GM19328 (cell line): ENCODE measurements at regions not wholly inside any gene's neighbourhood (a gene's known extent, or its start where the extent isn't known, plus 50 kb on each side); places are given as distances from the start of the nearest gene placed in this dataset.
"Not testable (repeated sequence)": the region's sequence is repeated elsewhere in the genome, so short reads cannot be mapped to it uniquely, and the experiment has no call there.

Experiments used
- ATAC-seq: cut with Tn5 transposase; IDR thresholded peaks from one replicate; pipeline ENCODE4 v1.9.1; 2021; ENCODE audit warnings: mild to moderate bottlenecking, moderate library complexity; ENCODE audit not compliant: unreplicated experiment

GRCh38 chrX:7409866-7410265 lies 261.9 kb upstream of the PUDP start:
- ATAC-seq, result no peak

DNA sequence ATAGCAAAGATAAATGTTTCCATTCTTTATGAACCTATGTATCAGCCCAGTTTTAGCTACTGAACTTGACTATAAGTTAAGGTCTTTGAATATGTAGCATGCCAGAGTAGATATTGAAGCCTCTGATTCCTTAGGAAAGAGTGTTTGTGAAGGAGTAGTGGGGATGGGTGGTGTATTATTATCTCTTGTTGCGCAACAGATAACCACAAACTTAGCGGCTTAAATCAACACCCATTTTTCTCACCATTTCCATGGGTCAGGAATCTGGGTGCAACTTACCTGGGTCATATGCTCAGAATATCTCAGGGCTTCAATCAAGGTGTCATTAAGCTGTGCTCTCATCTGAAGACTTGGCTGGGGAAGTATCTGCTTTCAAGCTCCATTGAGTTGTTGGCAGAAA lies 251.4 kb upstream of the PUDP start:
- no peak for ATAC-seq

GRCh38 chrX:7390441-7390840 lies 242.5 kb upstream of the PUDP start:
- no peak for ATAC-seq

DNA sequence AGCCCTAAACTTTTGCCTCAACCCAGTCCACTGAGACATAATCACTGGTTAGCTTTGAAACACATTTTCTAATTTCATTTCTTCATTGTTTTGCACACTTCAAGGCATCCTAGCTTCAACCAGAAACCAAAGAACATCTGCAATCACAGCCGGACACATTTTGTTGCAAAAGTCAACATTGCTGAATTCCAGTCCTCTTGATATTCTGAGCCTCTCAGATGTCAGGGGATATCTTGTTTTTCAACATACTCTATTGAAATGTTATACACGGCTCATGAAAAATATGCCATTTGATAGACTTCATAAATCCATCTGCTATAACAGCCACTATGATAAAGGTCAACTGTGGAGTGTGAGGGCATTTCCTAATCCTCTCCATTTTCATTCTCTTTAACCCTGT lies 241.6 kb upstream of the PUDP start:
- ATAC-seq, result no peak

DNA sequence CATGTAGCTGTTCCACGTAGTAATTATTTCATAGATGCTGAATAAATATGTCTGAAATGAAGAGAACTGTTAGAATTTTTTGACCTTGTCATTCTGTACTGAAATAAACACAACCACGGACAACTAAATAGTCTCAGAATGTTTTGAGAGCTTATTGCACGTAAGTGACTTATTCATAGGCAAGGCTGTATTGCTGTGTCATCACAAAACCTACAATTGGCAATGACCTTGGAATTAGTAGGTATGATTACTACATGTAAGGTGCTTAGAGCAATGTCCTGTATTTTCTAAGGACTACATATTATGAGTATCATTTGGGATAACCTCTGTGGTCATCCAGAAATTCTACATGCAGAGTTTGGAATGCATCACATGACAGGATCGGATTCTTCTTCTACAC lies 237.2 kb upstream of the PUDP start:
- no peak for ATAC-seq

- no peak for ATAC-seq
These were observed 230.5 kb upstream of the PUDP start for GRCh38 chrX:7378406-7378805.

DNA sequence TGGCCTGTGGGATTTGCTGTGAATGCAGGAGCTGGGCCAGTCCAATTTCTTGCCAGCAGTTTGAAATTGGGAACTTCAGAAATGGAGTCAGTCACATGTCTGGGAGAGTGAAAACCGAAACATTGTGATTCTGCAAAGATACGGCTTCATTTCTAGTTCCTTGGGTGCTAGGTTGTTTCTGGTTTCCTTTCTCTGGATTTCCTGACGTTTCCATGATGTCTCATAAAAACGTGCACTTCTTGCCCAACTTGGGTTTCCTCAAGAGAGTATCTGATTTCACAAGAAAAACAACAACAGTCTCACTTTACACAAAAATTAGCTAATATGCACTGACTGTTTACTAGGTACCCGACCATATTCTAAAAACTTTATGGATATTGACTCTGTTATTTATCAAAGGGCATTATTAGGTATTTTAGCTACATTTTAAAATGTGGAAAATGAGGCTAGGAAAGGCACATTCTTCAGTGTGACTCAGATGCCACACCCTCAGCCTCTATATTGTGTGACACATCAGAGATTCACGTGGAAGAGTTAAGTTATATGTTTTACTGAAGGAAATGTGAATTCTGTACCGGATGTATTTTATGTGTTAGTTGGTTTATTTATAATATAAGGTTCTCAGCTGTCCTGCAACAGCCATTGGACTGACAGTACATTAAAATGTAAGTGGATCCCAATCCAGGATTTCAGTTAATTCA lies 225.0 kb upstream of the PUDP start:
- no peak for ATAC-seq

DNA sequence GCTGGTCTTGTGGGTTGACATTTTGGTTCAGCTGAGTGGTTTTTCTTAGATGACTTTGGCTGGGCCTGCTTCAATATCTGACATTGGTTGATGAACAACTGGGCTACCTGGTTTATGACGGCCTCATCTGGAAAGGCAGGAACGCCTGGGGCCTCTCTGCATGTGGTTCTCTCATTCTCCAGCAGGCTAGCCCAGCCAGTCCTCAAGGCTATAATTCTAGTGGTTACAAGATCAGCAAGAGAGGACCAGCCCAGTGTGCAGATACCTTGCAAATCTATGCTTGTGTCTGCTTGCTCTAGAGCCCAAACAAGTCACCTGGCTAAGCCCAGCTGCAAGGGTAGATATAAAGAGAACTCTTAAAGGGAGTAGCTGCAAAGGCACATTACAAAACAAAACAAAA lies 214.2 kb upstream of the PUDP start:
- ATAC-seq, result no peak

GRCh38 chrX:7351926-7352325 lies 204.0 kb upstream of the PUDP start:
- no peak for ATAC-seq

DNA sequence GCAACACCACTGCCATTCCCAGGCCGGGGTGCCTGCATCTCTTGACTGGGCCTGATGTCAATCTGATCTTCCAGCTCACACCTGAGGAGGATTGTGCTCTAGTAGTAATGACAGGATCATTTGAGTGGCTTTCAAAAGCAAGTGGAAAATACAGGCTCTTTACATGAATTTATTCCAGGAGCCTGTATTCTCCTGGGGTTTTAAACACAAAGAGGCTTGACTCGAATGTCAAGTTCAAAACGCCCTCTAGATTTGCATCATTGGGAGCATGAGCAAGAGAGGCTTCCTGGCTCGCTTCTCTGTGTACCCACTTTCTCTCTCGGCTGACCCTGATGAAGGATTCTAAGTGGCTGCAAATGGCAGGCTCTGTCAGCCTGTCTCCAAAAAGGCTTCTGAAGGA lies 199.5 kb upstream of the PUDP start:
- ATAC-seq, result no peak

DNA sequence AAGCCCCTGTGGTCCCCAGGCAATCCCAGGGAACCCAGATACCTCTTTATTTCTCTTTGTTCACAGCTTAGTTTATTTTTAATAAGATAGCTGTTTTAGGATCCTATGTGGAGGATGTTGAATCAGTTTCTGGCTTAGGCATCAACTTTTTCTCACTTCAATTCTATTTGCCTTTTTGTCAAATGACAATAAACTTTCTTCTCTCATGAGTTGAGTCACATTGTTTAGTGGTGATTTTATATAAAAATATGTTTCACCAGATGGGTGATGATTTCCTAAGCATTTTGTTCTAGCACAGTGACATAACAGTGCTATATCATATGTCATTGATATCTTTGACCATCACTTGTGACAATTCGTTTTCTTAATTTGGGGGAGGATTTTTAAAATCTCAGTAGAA lies 198.1 kb upstream of the PUDP start:
- ATAC-seq, result no peak

DNA sequence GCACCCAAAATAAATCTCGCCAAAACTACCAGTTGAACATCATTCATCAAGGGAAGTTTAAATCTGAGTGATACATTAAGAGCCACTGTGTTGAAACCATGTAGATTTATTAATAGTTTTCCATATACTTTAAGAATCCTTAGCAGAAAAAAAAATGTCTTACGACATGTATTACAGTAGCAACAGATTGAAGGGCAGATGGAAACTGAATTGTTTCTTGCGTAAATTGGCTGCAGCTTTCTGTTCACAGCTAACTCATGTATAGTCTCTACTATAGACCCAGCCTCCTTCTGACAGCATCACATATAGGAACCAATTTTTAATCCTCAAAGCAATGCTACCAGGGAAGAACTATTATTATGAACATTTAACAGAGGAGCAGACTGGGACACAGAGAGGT lies 195.2 kb upstream of the PUDP start:
- no peak for ATAC-seq

DNA sequence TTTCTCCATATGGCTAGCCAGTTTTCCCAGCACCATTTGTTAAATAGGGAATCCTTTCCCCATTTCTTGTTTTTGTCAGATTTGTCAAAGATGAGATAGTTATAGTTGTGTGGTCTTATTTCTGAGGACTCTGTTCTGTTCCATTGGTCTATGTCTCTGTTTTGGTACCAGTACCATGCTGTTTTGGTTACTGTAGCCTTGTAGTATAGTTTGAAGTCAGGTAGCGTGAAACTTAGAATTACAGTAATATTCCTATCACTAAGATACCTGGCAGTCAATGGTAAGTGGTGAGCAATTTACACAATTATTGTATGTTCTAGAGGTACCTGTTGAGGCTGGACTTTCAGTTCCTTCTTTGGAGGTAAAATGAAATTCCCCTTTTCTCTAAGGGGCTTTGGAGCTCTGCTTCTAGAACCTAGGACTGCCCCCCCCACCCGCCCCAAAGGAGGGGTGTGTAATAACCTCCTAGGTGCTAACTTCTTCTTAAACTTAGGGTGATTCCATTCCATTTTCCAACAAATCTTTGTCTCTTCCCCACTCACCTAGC lies 187.9 kb upstream of the PUDP start:
- not testable (repeated sequence) for ATAC-seq

- ATAC-seq, result no peak
These were observed 186.4 kb upstream of the PUDP start for GRCh38 chrX:7334253-7334935.

- ATAC-seq, result no peak
These were observed 183.2 kb upstream of the PUDP start for GRCh38 chrX:7330971-7331746.

GRCh38 chrX:7330556-7330955 lies 182.6 kb upstream of the PUDP start:
- no peak for ATAC-seq

GRCh38 chrX:7318661-7319060 lies 170.7 kb upstream of the PUDP start:
- no peak for ATAC-seq

- no peak for ATAC-seq
These were observed 170.3 kb upstream of the PUDP start for GRCh38 chrX:7318241-7318640.

DNA sequence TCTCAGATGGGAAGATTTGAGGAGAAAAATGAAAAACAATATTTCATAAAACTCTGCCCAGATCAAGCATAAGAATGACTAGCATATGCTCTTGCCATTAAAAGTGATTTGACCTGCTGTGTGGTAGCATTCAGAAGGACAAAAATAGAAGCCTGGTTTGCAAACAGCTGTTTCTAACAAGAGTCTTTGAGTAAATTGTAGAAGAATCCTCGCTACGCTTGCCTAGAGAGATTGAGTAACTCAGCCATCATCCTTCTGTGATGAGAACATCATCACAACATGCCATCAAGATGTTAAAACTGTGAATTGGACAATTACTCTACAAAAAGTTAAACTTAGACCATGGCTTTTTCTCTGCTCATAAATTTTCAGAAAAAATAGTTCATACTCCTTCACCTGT lies 168.9 kb upstream of the PUDP start:
- no peak for ATAC-seq

- no peak for ATAC-seq
These were observed 168.3 kb upstream of the PUDP start for GRCh38 chrX:7316280-7316679.

DNA sequence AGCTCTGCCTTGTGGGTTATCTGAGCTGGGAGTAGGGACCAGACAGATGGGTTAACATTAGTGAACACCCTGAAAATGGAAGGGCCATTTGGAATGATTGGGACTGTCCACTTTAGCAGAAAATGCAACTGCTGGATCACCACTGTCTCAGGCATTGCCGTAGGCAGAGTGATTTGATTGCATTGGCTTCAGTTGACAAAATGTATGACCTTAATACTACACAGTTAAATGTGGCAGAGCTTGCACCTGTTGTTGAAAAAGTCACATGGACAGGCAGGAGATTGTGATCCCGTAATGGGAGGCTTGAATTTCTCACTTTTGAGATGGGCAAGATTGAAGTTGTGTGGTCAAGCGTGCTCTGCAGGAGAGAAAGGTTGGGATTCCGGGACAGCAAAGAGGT lies 166.5 kb upstream of the PUDP start:
- no peak for ATAC-seq

DNA sequence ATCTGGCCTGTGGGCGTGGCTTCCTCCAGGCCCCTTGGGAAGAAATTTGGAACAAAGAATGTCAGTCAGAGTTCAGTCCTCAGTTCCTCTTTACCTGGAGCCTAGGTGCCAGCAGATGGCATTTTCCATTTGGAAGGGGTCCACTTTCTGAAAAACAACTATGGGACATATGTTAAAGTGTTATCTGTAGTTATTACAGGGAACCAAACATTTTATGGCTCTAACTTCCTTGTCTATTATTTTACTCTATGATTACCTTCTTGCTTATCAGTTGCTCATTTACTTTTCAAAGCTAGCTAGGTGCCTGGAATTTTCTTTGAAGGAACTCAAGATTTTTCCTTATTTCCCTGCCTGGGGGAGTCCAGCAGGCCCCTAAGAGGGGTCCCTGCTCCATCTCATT lies 159.8 kb upstream of the PUDP start:
- ATAC-seq, result no peak
